GM12865 (cell line): ENCODE measurements at regions not wholly inside any gene's neighbourhood (a gene's known extent, or its start where the extent isn't known, plus 50 kb on each side); places are given as distances from the start of the nearest gene placed in this dataset.

Experiments used
- DNase-seq: peaks from one replicate; pipeline ENCODE4 v3.0.0; 2010; ENCODE audit warnings: low read depth
- H3K4me3 ChIP-seq: 2 replicates; pipeline ENCODE4 v1.5.1; 2011; ENCODE audit warnings: mild to moderate bottlenecking, low read depth, low read length, control low read depth
- CTCF ChIP-seq: IDR thresholded peaks from 2 replicates; pipeline ENCODE4 v1.5.1; 2011; ENCODE audit warnings: low read length, control low read depth, low read depth, inconsistent platforms; ENCODE audit not compliant: insufficient read depth; ENCODE audit errors: missing control alignments

DNA sequence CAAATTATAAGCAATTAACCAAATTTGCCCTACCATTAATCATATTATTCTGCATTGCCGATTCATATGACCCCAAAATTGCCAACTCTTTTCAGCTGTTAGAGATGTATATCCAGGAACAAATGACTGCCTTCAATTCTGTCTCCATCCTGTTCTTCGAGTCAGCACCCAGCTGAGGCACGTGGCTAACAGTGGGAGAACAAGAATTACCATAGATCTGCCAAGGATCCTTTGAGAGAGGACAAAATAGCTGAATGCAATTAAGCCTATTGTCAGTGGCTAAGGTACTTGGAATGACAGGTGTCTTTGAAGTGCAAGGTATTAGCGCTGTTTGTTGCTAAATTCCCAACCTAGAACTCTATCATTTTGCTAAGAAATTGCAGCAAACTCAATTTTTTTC lies 426.1 kb downstream of the TSHZ3 start:
- no peak for TF ChIP-seq CTCF
- no peak overlapping the region for H3K4me3 ChIP-seq
- DNase-seq: no peak

- no peak for TF ChIP-seq CTCF
- no peak for DNase-seq
- H3K4me3 ChIP-seq: no peak overlapping the region
Observed at GRCh38 chr19:30920222-30920621, 429.0 kb downstream of the TSHZ3 start.

DNA sequence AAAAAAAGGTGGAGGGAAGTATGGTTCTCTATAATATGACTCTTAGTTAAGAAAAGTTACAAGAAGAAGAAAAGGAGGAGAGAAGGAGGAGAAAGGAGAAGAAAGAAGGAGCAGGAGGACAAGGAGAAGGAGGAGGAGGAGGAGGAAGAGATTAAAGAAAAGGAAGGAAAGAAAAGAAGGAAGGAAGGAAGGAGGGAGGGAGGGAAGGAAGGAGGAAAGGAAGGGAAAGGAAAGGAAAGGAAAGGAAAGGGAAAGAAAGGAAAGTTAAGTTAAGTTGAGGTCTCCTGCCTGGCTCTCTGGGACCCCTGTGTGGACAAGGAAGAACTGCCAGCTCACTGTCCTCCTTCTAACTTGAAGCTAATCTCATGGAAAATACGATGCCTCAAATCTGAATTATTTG lies 429.5 kb downstream of the TSHZ3 start:
- H3K4me3 ChIP-seq: no peak overlapping the region
- DNase-seq: no peak
- no peak for TF ChIP-seq CTCF

DNA sequence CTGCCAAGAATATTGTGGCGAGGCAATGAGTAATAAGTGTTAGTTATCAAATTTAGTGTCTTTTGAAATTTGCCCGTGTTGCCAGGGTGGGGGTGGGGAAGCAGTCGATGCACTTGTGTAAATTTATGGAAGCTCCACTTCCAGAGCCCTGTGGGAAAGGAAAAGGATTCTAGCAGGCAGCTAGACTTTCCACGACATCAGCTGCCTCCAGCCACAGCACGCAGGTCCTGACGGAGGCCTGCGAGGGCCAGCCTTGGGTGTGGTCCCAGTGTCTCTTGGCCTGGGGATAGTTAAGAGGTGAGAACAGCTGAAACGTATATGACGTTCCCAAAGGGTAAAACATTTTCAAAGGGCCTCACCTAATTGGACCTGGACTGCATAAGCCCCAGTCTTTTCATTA lies 433.0 kb downstream of the TSHZ3 start:
- TF ChIP-seq CTCF: no peak
- no peak for DNase-seq
- H3K4me3 ChIP-seq: no peak overlapping the region

- no peak overlapping the region for H3K4me3 ChIP-seq
- no peak for DNase-seq
- TF ChIP-seq CTCF: no peak
Observed at GRCh38 chr19:30911491-30911890, 437.7 kb downstream of the TSHZ3 start.

DNA sequence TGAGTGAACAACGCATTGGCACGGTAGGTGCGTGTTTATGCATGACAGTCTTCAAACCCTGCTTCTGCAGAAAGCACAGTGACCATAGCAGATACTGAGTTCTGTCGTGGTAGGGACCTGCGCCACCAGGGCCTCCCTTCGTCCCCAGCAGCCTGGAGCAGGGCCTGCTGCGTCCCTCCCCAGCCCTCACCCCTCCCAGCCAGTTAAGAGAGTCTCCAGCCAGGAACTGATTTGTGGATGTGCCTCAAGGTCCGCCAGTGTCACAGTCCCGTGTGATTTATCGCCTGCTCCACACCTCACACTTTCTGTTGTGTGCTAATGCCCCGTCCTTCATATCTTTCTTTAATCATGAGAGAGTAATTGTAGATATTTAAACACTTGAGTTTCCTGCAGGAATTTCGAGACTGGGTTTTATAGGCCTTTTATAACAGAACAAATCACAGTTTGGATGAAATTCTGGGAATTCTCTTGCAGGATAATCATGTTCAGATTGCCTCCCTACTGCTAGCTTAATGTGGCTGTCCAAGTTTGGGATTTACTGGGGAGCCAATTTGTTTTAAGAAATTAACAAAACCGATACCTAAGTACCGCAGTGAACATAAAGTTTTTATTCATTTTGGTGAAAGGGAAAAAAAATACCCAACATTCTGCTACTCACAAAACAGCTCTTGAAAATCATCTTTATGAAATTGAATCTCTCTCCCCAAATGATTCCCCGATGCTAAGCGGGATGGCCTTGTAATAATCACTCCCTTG lies 438.6 kb downstream of the TSHZ3 start:
- no peak for TF ChIP-seq CTCF

GRCh38 chr19:30909216-30909615 lies 440.0 kb downstream of the TSHZ3 start:
- no peak for TF ChIP-seq CTCF
- H3K4me3 ChIP-seq: no peak overlapping the region
- DNase-seq: no peak

More for the DNA sequence above, 438.6 kb downstream of the TSHZ3 start:
- H3K4me3 ChIP-seq: no peak overlapping the region
- no peak for DNase-seq
